ENCODE measurements at regions not wholly inside any gene's neighbourhood (a gene's known extent, or its start where the extent isn't known, plus 50 kb on each side); places are given as distances from the start of the nearest gene placed in this dataset.

GRCh38 chr1:217313096-217313495 is 317.8 kb downstream of the GPATCH2 start:
- H3K4me1 ChIP-seq (ENCODE audit: low read depth), result peaks cover 6% of the 10 kb centered on the region
- H3K9me3 ChIP-seq (ENCODE audit: low read depth), result no peaks in the 10 kb centered on the region
- no peaks in the 10 kb centered on the region for H3K36me3 ChIP-seq
- H3K27ac ChIP-seq, result no peak overlapping the region
- H3K27me3 ChIP-seq, result no peaks in the 10 kb centered on the region
- no peak for TF ChIP-seq CTCF (IDR thresholded peaks at IDR 0.05; ENCODE audit: low read depth, low read length)
- no peak for DNase-seq (ENCODE audit: low read depth in 1 of 2, low spot score in 1 of 2)
- no peak overlapping the region for H3K4me3 ChIP-seq

GRCh38 chr1:217311766-217312165 is 319.1 kb downstream of the GPATCH2 start:
- Histone ChIP-seq H3K27ac (no peak overlapping the region), H3K27me3 (no peaks in the 10 kb centered on the region), H3K9me3 (ENCODE audit: low read depth) (no peaks in the 10 kb centered on the region), H3K36me3 (no peaks in the 10 kb centered on the region), H3K4me3 (no peak overlapping the region), H3K4me1 (ENCODE audit: low read depth) (no peaks in the 10 kb centered on the region)
- TF ChIP-seq CTCF (IDR thresholded peaks at IDR 0.05; ENCODE audit: low read depth, low read length), result peak; percentile 34
- peak; percentile 44 to 49 for DNase-seq (ENCODE audit: low read depth in 1 of 2, low spot score in 1 of 2)

- H3K27me3 ChIP-seq, result no peaks in the 10 kb centered on the region
- DNase-seq (ENCODE audit: low read depth in 1 of 2, low spot score in 1 of 2), result no peak
- H3K36me3 ChIP-seq, result no peaks in the 10 kb centered on the region
- H3K27ac ChIP-seq, result no peak overlapping the region
- H3K9me3 ChIP-seq (ENCODE audit: low read depth), result no peaks in the 10 kb centered on the region
- no peak overlapping the region for H3K4me3 ChIP-seq
- no peaks in the 10 kb centered on the region for H3K4me1 ChIP-seq (ENCODE audit: low read depth)
- TF ChIP-seq CTCF (IDR thresholded peaks at IDR 0.05; ENCODE audit: low read depth, low read length), result no peak
Observed at GRCh38 chr1:217311269-217311668, 319.6 kb downstream of the GPATCH2 start.

- DNase-seq (ENCODE audit: low read depth in 1 of 2, low spot score in 1 of 2), result no peak
- no peaks in the 10 kb centered on the region for H3K36me3 ChIP-seq
- no peak overlapping the region for H3K27ac ChIP-seq
- no peaks in the 10 kb centered on the region for H3K27me3 ChIP-seq
- no peak for TF ChIP-seq CTCF (IDR thresholded peaks at IDR 0.05; ENCODE audit: low read depth, low read length)
- H3K9me3 ChIP-seq (ENCODE audit: low read depth), result no peaks in the 10 kb centered on the region
- H3K4me3 ChIP-seq, result no peak overlapping the region
- no peaks in the 10 kb centered on the region for H3K4me1 ChIP-seq (ENCODE audit: low read depth)
Observed at GRCh38 chr1:217281332-217281731, 349.6 kb downstream of the GPATCH2 start.

- TF ChIP-seq CTCF (IDR thresholded peaks at IDR 0.05; ENCODE audit: low read depth, low read length), result no peak
Observed at GRCh38 chr1:217275655-217276398, 355.1 kb downstream of the GPATCH2 start.

More at GRCh38 chr1:217275655-217276398, 355.1 kb downstream of the GPATCH2 start:
- no peak overlapping the region for H3K27ac ChIP-seq
- DNase-seq (ENCODE audit: low read depth in 1 of 2, low spot score in 1 of 2), result peak in 1 of 2 donors; percentile 73
- no peaks in the 10 kb centered on the region for H3K27me3 ChIP-seq
- no peaks in the 10 kb centered on the region for H3K4me1 ChIP-seq (ENCODE audit: low read depth)
- H3K36me3 ChIP-seq, result no peaks in the 10 kb centered on the region
- no peaks in the 10 kb centered on the region for H3K9me3 ChIP-seq (ENCODE audit: low read depth)
- no peak overlapping the region for H3K4me3 ChIP-seq

All from cardiac muscle cell (in vitro differentiated cells and primary cell).